ENCODE measurements at regions not wholly inside any gene's neighbourhood (a gene's known extent, or its start where the extent isn't known, plus 50 kb on each side); places are given as distances from the start of the nearest gene placed in this dataset.

DNA sequence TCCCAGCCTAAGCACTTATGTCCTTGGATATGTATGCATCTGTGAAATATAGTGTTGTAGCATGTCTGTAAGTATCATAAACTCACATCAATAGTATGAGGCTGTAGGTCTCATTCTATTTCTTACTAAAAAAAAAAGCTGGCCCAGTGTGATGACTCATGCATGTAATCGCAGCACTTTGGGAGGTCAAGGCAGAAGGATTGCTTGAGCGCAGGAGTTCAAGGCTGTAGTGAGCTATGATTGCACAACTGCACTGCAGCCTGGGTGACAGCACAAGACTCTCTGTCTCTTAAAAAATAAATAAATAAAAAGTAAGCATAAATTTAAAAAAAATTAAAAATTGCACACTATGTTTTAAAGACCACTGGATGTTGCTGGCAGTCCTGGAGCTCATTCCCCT is 79.1 kb upstream of the SPATA13 start:
- DNase-seq (ENCODE audit: low spot score), result no peak

- DNase-seq (ENCODE audit: low spot score), result no peak
Observed at GRCh38 chr13:24083141-24083540, 77.4 kb upstream of the SPATA13 start.

GRCh38 chr13:24083722-24084421 is 76.6 kb upstream of the SPATA13 start:
- DNase-seq (ENCODE audit: low spot score), result no peak

DNA sequence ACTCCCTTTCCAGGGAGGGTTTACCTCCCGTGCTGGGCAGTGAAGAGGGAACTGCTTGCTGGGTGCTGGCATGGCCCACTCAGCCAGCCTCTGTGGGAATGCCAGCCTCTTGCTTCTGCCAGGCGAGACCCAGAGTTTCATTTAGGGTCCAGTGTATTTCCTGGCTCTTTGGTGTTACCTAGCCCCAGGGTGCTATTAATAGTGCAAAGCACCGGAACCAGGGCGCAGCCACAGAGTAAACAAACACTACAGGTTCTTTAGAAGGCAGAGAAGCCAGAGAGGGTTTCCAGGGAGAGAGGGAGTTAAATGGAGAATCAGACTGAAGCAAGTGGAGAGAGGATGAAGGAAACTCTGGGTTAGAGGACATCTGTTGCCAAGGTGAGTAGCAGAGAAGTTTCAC is 74.9 kb upstream of the SPATA13 start:
- DNase-seq (ENCODE audit: low spot score), result no peak

GRCh38 chr13:24086642-24087041 is 73.9 kb upstream of the SPATA13 start:
- DNase-seq (ENCODE audit: low spot score), result no peak

DNA sequence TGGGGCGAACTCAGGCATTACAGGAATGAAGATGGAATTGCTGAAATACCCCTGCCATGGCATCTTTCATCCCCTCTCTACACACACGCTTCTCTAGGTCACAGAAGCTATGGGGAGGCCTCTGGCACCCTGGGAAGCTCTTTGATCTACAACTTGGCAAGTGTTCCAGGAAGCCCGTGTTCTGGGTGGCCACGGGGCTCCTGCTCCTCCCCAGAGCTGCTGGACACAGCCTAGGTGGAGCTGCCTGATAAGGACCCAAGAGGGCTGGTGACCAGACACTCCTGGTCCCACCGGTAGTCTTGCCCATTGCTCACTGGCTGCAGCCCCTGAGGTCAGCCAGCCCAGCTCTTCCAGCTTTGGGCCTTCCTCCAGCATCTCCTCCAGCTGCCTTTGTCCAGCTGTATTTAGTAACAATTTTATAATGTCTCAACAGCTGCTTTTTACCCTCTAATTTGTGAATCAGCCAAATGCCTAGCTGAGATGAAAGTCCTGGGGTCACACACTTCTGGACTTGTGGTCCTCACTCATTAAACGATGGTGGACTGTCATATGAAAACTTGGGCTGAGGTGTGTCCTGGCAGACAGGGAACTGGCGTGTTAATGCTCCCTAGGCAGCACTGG is 72.8 kb upstream of the SPATA13 start:
- no peak for DNase-seq (ENCODE audit: low spot score)

GRCh38 chr13:24090049-24090448 is 70.5 kb upstream of the SPATA13 start:
- DNase-seq (ENCODE audit: low spot score), result no peak

DNA sequence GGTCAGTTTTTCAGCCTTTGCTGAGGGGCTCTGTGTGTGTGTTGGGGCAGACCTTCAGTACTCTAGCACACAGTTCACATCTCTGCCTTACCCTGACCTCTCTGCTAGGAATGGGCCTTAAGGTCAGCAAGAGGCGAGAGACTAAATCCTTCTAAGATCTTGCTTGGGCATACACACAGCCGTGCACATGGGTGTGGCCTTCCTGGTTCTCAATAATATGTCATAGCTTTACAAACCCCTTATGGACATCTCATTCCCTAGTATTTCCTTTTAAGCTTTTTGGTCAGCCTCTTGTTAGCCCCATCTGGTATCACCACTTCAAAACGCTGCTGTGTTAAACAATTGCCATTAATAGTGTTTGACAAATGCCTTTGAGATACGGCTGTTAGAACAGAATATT is 69.4 kb upstream of the SPATA13 start:
- no peak for DNase-seq (ENCODE audit: low spot score)

GRCh38 chr13:24092108-24092507 is 68.4 kb upstream of the SPATA13 start:
- no peak for DNase-seq (ENCODE audit: low spot score)

DNA sequence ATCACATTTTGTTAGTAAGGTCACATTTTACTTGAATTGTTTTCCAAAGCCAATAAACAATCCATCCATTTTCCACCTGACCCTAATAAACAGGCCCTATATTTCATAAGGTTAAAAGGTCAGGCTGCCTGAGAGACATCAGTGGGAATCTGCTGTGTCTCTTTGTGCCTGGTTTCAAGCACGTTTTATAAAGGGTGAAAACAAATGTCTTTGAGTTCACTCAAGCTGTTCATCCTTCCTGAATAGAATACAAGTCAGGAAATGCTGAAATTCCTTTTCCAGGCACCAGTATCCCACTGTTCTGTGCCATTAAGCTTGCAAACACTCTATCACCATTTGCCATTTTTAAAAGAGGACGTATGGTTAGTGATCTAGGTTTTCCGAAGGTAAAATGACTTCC is 67.5 kb upstream of the SPATA13 start:
- no peak for DNase-seq (ENCODE audit: low spot score)

DNA sequence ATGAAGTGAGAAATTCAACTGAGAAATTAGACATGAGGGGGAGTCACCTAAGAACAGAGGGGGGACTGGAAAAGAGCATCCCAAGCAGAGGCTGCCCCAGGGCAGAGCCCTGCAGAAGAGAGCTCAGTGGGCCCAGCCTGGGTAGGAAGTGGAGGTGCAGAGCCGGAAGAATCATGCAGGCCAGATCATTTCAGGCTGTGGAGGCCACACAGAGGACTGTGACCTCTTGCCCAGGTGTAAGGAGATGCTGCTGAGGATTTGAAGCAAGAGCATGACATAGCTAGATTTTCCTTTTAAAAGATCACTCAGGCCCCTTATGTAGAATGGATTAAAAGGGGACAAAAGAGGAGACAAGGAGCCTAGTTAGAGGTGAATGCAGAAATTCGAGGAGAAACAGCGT is 63.9 kb upstream of the SPATA13 start:
- DNase-seq (ENCODE audit: low spot score), result no peak

GRCh38 chr13:24097064-24097463 is 63.5 kb upstream of the SPATA13 start:
- no peak for DNase-seq (ENCODE audit: low spot score)

GRCh38 chr13:24097667-24098066 is 62.9 kb upstream of the SPATA13 start:
- no peak for DNase-seq (ENCODE audit: low spot score)

DNA sequence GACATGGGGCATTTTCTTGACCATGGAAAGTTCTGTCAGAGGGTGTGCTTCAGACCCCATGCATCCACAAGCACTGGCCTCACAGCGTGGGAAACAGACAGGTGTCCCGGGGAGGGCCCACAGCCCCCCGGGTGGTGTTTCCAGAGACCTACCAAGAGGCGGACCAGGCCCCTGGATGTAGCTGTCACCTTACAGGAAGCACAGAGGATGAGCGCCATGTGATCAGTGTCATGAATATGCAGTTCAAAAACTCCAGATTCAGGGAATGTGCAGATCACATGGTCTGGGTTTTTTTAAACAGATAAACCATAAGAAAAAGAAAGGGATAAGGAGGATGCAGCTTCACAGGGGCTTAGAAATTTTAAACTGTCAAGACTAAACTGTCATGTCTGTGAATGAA is 61.0 kb upstream of the SPATA13 start:
- DNase-seq (ENCODE audit: low spot score), result no peak

DNA sequence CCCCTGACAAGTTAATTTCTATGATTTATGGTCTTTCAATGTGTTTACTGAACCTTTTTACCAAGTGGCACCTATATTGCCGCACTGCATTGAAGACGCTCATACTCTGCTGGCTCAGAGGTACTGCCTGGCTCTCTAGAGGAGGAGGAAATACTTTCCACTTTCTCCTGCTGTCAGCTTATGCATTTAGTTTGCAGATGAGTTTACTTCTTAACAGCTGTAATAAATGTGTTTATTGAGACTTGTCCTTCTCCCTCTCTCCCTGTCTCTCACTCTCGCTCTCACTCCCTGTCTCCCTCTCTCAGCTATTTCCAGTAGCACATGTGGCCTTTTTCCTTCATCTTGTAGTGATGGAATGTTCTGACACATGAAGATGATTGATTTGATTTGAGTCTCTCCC is 60.3 kb upstream of the SPATA13 start:
- DNase-seq (ENCODE audit: low spot score), result no peak

GRCh38 chr13:24103782-24104372 is 56.6 kb upstream of the SPATA13 start:
- no peak for DNase-seq (ENCODE audit: low spot score)

DNA sequence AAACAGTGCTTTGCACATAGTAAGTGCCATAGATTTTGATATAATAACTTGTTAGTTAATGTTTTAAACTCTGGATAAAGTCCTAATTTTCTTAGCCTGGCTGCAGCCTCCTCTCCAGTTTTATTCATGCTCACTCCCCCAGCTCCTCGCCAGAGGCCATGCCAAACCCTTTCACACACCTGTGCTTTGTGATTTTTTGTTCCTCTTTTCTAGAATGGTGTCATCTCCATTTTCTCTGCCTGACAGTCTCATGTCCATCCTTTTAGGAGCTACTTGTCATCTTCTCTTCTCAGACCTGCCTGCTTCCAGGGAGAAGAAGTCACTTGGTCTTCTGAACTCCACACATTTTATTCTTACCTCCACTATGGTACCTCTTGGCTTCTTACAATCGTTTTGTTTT is 55.8 kb upstream of the SPATA13 start:
- DNase-seq (ENCODE audit: low spot score), result no peak

DNA sequence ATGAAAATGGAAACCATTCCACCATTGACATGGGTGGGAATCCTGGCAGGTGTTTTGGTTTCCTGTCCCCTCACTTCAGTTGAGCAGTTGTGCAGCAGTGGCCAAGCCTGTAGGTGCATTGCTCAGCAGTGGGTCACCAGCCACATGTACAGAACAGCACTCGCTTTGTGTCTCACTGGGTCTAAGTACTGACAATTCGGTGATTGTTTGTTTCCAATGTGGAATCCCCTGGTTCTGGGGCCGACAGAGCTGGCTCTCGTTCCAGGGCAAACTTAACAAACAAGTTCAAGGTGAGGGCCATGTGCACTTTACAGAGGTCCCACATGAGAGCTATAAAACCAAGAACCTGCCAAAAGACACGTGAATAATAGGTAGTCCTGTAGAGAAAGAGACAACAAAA is 54.1 kb upstream of the SPATA13 start:
- DNase-seq (ENCODE audit: low spot score), result no peak

GRCh38 chr13:24107955-24108614 is 52.4 kb upstream of the SPATA13 start:
- DNase-seq (ENCODE audit: low spot score), result no peak

GRCh38 chr13:24108615-24108965 is 51.9 kb upstream of the SPATA13 start:
- no peak for DNase-seq (ENCODE audit: low spot score)

GRCh38 chr13:24110011-24110410 is 50.5 kb upstream of the SPATA13 start:
- DNase-seq (ENCODE audit: low spot score), result no peak

Data from cerebellar cortex (tissue), 1 donor.